Esophagus squamous epithelium (tissue), 4 donors: ENCODE measurements at regions not wholly inside any gene's neighbourhood (a gene's known extent, or its start where the extent isn't known, plus 50 kb on each side); places are given as distances from the start of the nearest gene placed in this dataset.

ENCODE experiments used
- POLR2A ChIP-seq, 4 donors: fragments of 450-650 bp; IDR thresholded peaks; one replicate each; pipeline ENCODE4 v1.6.1; 2017; ENCODE audit warnings: antibody characterized with exemption in 4 of 4, mild to moderate bottlenecking in 4 of 4, moderate library complexity in 3 of 4
- TF ChIP-seq, protein P1 (sequence below), 6 experiments: fragments of 450-650 bp in 4 of 6; fragments of 200-600 bp in 2 of 6; sonication (generic) in 2 of 6; IDR thresholded peaks; one replicate each; pipeline ENCODE4 v1.5.1; 2016 to 2019; ENCODE audit warnings: antibody characterized with exemption in 6 of 6, mild to moderate bottlenecking in 4 of 6, moderate library complexity in 4 of 6

DNA sequence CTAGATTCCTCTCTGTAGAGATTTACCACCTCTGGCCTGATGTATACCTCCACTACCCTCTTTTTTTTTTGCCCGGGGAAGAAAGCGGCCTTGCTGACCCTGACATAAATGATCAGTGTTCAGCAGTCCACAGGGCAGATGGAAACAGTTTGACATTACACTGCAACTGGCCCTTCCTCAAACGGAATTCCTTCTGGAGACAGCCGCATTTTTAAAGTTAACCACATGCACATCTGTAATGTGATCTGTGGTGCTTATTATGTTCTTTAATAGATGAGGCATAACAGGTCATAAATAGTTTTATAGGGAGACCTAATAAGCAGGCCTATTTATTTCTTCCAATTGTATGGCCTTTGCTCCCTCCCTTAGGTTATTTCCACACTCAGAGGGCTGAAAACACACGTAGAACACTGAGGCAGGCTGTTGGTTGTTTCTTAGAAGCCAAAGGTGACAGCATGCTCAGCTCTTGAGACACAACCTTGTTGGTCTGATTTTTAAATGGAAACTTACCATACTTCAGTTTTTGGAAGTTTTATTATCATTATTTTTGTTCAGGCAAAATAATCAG lies 84.0 kb upstream of the APC start:
- TF ChIP-seq, protein P1, sequence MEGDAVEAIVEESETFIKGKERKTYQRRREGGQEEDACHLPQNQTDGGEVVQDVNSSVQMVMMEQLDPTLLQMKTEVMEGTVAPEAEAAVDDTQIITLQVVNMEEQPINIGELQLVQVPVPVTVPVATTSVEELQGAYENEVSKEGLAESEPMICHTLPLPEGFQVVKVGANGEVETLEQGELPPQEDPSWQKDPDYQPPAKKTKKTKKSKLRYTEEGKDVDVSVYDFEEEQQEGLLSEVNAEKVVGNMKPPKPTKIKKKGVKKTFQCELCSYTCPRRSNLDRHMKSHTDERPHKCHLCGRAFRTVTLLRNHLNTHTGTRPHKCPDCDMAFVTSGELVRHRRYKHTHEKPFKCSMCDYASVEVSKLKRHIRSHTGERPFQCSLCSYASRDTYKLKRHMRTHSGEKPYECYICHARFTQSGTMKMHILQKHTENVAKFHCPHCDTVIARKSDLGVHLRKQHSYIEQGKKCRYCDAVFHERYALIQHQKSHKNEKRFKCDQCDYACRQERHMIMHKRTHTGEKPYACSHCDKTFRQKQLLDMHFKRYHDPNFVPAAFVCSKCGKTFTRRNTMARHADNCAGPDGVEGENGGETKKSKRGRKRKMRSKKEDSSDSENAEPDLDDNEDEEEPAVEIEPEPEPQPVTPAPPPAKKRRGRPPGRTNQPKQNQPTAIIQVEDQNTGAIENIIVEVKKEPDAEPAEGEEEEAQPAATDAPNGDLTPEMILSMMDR (IDR thresholded peaks at IDR 0.05): no peak
- TF ChIP-seq POLR2A (IDR thresholded peaks at IDR 0.05): no peak
